OCI-LY1 (cell line): ENCODE measurements at regions not wholly inside any gene's neighbourhood (a gene's known extent, or its start where the extent isn't known, plus 50 kb on each side); places are given as distances from the start of the nearest gene placed in this dataset.

Experiments
- H2AFZ ChIP-seq: fragments of 200-600 bp; sonication (generic), shearing (Covaris generic); 2 replicates; pipeline ENCODE4 v1.6.0; 2014; ENCODE audit warnings: antibody characterized with exemption, mild to moderate bottlenecking, low read length
- H3F3A ChIP-seq: fragments of 200-600 bp; sonication (generic), shearing (Covaris generic); 2 replicates; pipeline ENCODE4 v1.6.0; 2014; ENCODE audit warnings: mild to moderate bottlenecking, antibody characterized with exemption, low read length, moderate library complexity; ENCODE audit not compliant: insufficient read depth
- H3K27ac ChIP-seq: fragments of 200-600 bp; sonication (generic); 2 replicates; pipeline ENCODE4 v1.5.1; 2014; ENCODE audit warnings: low read length, mixed run types, mild to moderate bottlenecking, low read depth; ENCODE audit not compliant: poor library complexity, severe bottlenecking
- H3K27me3 ChIP-seq: fragments of 200-600 bp; sonication (generic); 2 replicates; pipeline ENCODE4 v1.6.0; 2014; ENCODE audit warnings: antibody characterized with exemption, mild to moderate bottlenecking, low read length, moderate library complexity; ENCODE audit not compliant: insufficient read depth
- H3K36me3 ChIP-seq: fragments of 200-600 bp; sonication (generic); 2 replicates; pipeline ENCODE4 v1.6.1; 2014; ENCODE audit warnings: mild to moderate bottlenecking, antibody characterized with exemption, low read length, moderate library complexity, mixed read lengths; ENCODE audit not compliant: insufficient read depth
- H3K4me1 ChIP-seq: fragments of 200-600 bp; sonication (generic); 2 replicates; pipeline ENCODE4 v1.5.1; 2014; ENCODE audit warnings: mild to moderate bottlenecking, low read length, moderate library complexity; ENCODE audit not compliant: insufficient read depth, severe bottlenecking
- H3K4me2 ChIP-seq: fragments of 200-600 bp; sonication (generic), shearing (Covaris generic); 2 replicates; pipeline ENCODE4 v1.6.1; 2014; ENCODE audit warnings: low read length
- H3K4me3 ChIP-seq: fragments of 200-600 bp; sonication (generic); 2 replicates; pipeline ENCODE4 v1.5.1; 2014; ENCODE audit warnings: low read length, low read depth, mild to moderate bottlenecking, mixed read lengths; ENCODE audit not compliant: poor library complexity, severe bottlenecking
- H3K79me2 ChIP-seq: fragments of 200-600 bp; shearing (Covaris generic); 2 replicates; pipeline ENCODE4 v1.6.1; 2016; ENCODE audit warnings: mixed run types, low read length, mixed read lengths; ENCODE audit not compliant: insufficient read depth
- H3K9ac ChIP-seq: fragments of 200-600 bp; sonication (generic), shearing (Covaris generic); 2 replicates; pipeline ENCODE4 v1.6.1; 2014; ENCODE audit warnings: mild to moderate bottlenecking, low read length, mixed read lengths
- H3K9me2 ChIP-seq: fragments of 200-600 bp; sonication (generic), shearing (Covaris generic); 2 replicates; pipeline ENCODE4 v1.6.1; 2014; ENCODE audit warnings: low read depth, mild to moderate bottlenecking, low read length, mixed read lengths
- H3K9me3 ChIP-seq: fragments of 200-600 bp; shearing (Covaris generic); 2 replicates; pipeline ENCODE4 v1.6.1; 2014; ENCODE audit warnings: low read length, mixed read lengths
- H4K20me1 ChIP-seq: fragments of 200-600 bp; sonication (generic), shearing (Covaris generic); 2 replicates; pipeline ENCODE4 v1.6.0; 2016; ENCODE audit warnings: mild to moderate bottlenecking, low read length; ENCODE audit not compliant: insufficient read depth
- EZH2 ChIP-seq: fragments of 200-600 bp; sonication (generic), shearing (Covaris generic); IDR thresholded peaks from 2 replicates; pipeline ENCODE4 v1.8.0; 2017; ENCODE audit warnings: borderline replicate concordance, mixed run types, mild to moderate bottlenecking, antibody characterized with exemption, low read length, moderate library complexity, mixed read lengths
- TF ChIP-seq, protein P1 (sequence below): fragments of 200-600 bp; sonication (generic), shearing (Covaris generic); IDR thresholded peaks from 2 replicates; pipeline ENCODE4 v1.5.1; 2017; ENCODE audit warnings: mild to moderate bottlenecking, antibody characterized with exemption, low read length, moderate library complexity, mixed read lengths

DNA sequence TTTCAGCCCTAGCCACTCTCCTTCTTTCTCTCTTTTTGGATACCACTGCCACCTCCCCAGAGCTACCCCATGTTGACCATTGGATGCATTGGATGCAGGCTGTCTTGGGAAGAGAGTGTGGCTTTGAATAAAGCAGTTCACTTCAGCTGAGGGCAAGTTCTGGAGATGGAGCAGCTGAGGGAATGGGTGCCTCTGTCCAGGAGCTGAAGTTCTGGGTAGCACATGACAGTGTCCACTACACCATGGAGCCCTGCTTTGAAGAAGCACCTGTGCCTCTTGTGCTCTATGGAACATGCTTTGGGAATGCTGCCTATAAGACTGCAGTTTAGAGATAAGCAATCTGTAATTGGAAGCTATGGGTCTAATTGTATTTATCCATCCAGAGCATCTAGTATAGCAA lies 1028.7 kb downstream of the TYW1 start:
- no peak overlapping the region for H2AFZ ChIP-seq
- H3K27me3 ChIP-seq = no peaks in the 10 kb centered on the region
- no peaks in the 10 kb centered on the region for H4K20me1 ChIP-seq
- H3K9ac ChIP-seq = no peak overlapping the region
- no peak overlapping the region for H3K4me2 ChIP-seq
- H3K9me2 ChIP-seq = no peaks in the 10 kb centered on the region
- no peak overlapping the region for H3K4me3 ChIP-seq
- no peaks in the 10 kb centered on the region for H3K79me2 ChIP-seq
- H3F3A ChIP-seq = no peaks in the 10 kb centered on the region
- H3K4me1 ChIP-seq = no peaks in the 10 kb centered on the region
- H3K9me3 ChIP-seq = no peaks in the 10 kb centered on the region
- H3K36me3 ChIP-seq = no peaks in the 10 kb centered on the region
- H3K27ac ChIP-seq = no peak overlapping the region
- no peak for TF ChIP-seq EZH2
- TF ChIP-seq, protein P1, sequence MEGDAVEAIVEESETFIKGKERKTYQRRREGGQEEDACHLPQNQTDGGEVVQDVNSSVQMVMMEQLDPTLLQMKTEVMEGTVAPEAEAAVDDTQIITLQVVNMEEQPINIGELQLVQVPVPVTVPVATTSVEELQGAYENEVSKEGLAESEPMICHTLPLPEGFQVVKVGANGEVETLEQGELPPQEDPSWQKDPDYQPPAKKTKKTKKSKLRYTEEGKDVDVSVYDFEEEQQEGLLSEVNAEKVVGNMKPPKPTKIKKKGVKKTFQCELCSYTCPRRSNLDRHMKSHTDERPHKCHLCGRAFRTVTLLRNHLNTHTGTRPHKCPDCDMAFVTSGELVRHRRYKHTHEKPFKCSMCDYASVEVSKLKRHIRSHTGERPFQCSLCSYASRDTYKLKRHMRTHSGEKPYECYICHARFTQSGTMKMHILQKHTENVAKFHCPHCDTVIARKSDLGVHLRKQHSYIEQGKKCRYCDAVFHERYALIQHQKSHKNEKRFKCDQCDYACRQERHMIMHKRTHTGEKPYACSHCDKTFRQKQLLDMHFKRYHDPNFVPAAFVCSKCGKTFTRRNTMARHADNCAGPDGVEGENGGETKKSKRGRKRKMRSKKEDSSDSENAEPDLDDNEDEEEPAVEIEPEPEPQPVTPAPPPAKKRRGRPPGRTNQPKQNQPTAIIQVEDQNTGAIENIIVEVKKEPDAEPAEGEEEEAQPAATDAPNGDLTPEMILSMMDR = no peak

- Histone ChIP-seq H3K4me2 (no peak overlapping the region), H3K9ac (no peak overlapping the region), H4K20me1 (no peaks in the 10 kb centered on the region), H2AFZ (no peak overlapping the region), H3K9me3 (no peaks in the 10 kb centered on the region), H3K27me3 (no peaks in the 10 kb centered on the region), H3K27ac (no peak overlapping the region), H3K9me2 (no peaks in the 10 kb centered on the region), H3K4me3 (no peak overlapping the region), H3K36me3 (no peaks in the 10 kb centered on the region), H3K4me1 (no peaks in the 10 kb centered on the region), H3F3A (no peaks in the 10 kb centered on the region), H3K79me2 (no peaks in the 10 kb centered on the region)
- TF ChIP-seq, protein P1 = no peak
- TF ChIP-seq EZH2 = no peak
Measured at GRCh38 chr7:68030530-68030929, 1033.9 kb downstream of the TYW1 start.

DNA sequence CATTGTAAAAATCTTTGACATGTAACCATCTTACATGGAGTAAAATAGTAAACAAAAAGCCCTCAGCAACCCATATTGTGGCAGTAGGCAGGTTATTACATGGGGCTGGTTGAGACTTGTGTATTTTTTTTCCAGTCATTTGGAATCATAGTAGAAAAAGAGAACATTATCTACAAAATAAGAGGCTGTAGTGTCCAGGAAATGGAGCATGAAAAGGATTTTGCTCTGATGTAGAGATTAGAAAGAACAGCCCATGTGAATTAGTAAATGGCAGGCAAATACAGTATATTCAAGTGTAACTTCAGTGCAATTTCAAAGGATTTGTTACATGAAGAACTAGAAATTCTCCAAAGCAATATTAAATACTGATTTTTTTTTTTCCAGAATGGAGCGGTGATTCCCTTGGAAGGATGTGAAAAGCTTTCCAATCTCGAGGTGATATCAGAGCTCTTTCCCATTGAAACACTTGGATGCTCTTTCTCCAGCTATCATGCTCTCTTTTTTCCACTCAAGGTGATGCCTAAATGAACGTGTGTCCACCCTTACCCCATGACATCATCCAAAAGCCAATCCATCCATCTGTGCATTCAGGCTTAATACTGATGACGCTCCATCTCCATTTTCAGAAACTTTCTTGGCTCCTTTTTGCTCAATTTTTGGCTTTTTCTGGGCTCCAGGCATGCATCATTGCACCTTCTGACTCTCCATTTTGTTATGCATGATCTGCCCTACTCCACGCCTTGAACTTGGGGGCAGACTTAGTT lies 1034.7 kb downstream of the TYW1 start:
- TF ChIP-seq EZH2 = no peak
- TF ChIP-seq, protein P1 = no peak
- H3K9me3 ChIP-seq = no peaks in the 10 kb centered on the region
- no peak overlapping the region for H3K9ac ChIP-seq
- H3K79me2 ChIP-seq = no peaks in the 10 kb centered on the region
- no peak overlapping the region for H3K4me2 ChIP-seq
- H3K27ac ChIP-seq = no peak overlapping the region
- H3K36me3 ChIP-seq = no peaks in the 10 kb centered on the region
- H3K4me1 ChIP-seq = no peaks in the 10 kb centered on the region
- no peak overlapping the region for H3K4me3 ChIP-seq
- no peaks in the 10 kb centered on the region for H3F3A ChIP-seq
- H3K9me2 ChIP-seq = no peaks in the 10 kb centered on the region
- no peaks in the 10 kb centered on the region for H4K20me1 ChIP-seq
- no peak overlapping the region for H2AFZ ChIP-seq
- no peaks in the 10 kb centered on the region for H3K27me3 ChIP-seq
